WTC11 (cell line): ENCODE measurements at regions not wholly inside any gene's neighbourhood (a gene's known extent, or its start where the extent isn't known, plus 50 kb on each side); places are given as distances from the start of the nearest gene placed in this dataset.

Experiments
- ATAC-seq: fragments of 200-7000 bp; cut with Tn5 transposase; 2 replicates; pipeline ENCODE4 v1.10.0; 2021; ENCODE audit warnings: mild to moderate bottlenecking, moderate library complexity
- CTCF ChIA-PET: fragments of 300-600 bp; sonication (Branson Sonifier 250); formaldehyde crosslinking; loops from one replicate; lab custom pipeline; 2021; ENCODE audit warnings: antibody characterized with exemption; lab: Charles Lee
- POLR2A ChIA-PET: fragments of 350-600 bp; sonication (Branson Sonifier 250); formaldehyde crosslinking; loops from one replicate; lab custom pipeline; 2021; ENCODE audit warnings: antibody characterized with exemption; lab: Charles Lee
- DNase-seq: peaks from one replicate; pipeline ENCODE4 v3.0.0; 2021; ENCODE audit warnings: low spot score
- H3K27ac Mint-ChIP-seq: 2 replicates; pipeline ENCODE4 v1.8.0; 2021; ENCODE audit warnings: mixed read lengths
- H3K27me3 Mint-ChIP-seq: 2 replicates; pipeline ENCODE4 v1.8.0; 2021; ENCODE audit warnings: low read depth, mild to moderate bottlenecking, moderate library complexity, mixed read lengths
- H3K36me3 Mint-ChIP-seq: 2 replicates; pipeline ENCODE4 v1.8.0; 2021; ENCODE audit warnings: mixed read lengths
- H3K4me1 Mint-ChIP-seq: 2 replicates; pipeline ENCODE4 v1.8.0; 2022; ENCODE audit warnings: mixed read lengths
- H3K4me3 Mint-ChIP-seq: 2 replicates; pipeline ENCODE4 v1.8.0; 2021; ENCODE audit warnings: mild to moderate bottlenecking, moderate library complexity, mixed read lengths
- H3K9me3 Mint-ChIP-seq: 2 replicates; pipeline ENCODE4 v1.8.0; 2021; ENCODE audit warnings: mixed read lengths
- ATF2 ChIP-seq: sonication (generic); formaldehyde crosslinking; IDR thresholded peaks from 2 replicates; pipeline ENCODE4 v1.8.1; 2022; ENCODE audit warnings: low read depth, missing genetic modification reagents, borderline replicate concordance
- CREB1 ChIP-seq: sonication (generic); formaldehyde crosslinking; IDR thresholded peaks from 2 replicates; pipeline ENCODE4 v1.8.0; 2023; ENCODE audit warnings: mild to moderate bottlenecking, missing genetic modification reagents
- E2F1 ChIP-seq: sonication (generic); formaldehyde crosslinking; IDR thresholded peaks from 2 replicates; pipeline ENCODE4 v1.8.0; 2022; ENCODE audit warnings: mild to moderate bottlenecking, missing genetic modification reagents
- E2F5 ChIP-seq: sonication (generic); formaldehyde crosslinking; IDR thresholded peaks from 2 replicates; pipeline ENCODE4 v1.8.1; 2022; ENCODE audit warnings: mild to moderate bottlenecking, moderate library complexity, missing genetic modification reagents
- EMX1 ChIP-seq: fragments of 250-450 bp; sonication (Bioruptor Pico); IDR thresholded peaks from 2 replicates; pipeline ENCODE4 v1.8.0; 2021; ENCODE audit warnings: mild to moderate bottlenecking
- FOXJ3 ChIP-seq: sonication (generic); formaldehyde crosslinking; IDR thresholded peaks from 2 replicates; pipeline ENCODE4 v1.9.0; 2021; ENCODE audit warnings: missing genetic modification reagents, mild to moderate bottlenecking, borderline replicate concordance
- GRHL2 ChIP-seq: fragments of 250-450 bp; sonication (Bioruptor Pico); IDR thresholded peaks from 2 replicates; pipeline ENCODE4 v1.8.0; 2022; ENCODE audit warnings: mild to moderate bottlenecking, moderate library complexity; ENCODE audit not compliant: insufficient replicate concordance, severe bottlenecking
- GTF2I ChIP-seq: fragments of 250-450 bp; sonication (Bioruptor Pico); conservative IDR thresholded peaks from 2 replicates; pipeline ENCODE4 v1.4.0; 2021; ENCODE audit warnings: mild to moderate bottlenecking
- HMGA2 ChIP-seq: fragments of 250-450 bp; sonication (Bioruptor Pico); IDR thresholded peaks from 2 replicates; pipeline ENCODE4 v1.4.0; 2021; ENCODE audit warnings: mild to moderate bottlenecking, moderate library complexity
- KAT7 ChIP-seq: sonication (generic); formaldehyde crosslinking; IDR thresholded peaks from 2 replicates; pipeline ENCODE4 v1.8.1; 2023; ENCODE audit warnings: missing genetic modification reagents, mild to moderate bottlenecking, borderline replicate concordance
- NFE2L1 ChIP-seq: sonication (generic); formaldehyde crosslinking; IDR thresholded peaks from 2 replicates; pipeline ENCODE4 v1.8.1; 2023; ENCODE audit warnings: missing genetic modification reagents
- NR1H2 ChIP-seq: sonication (generic); formaldehyde crosslinking; IDR thresholded peaks from 2 replicates; pipeline ENCODE4 v1.9.0; 2021; ENCODE audit warnings: mild to moderate bottlenecking, moderate library complexity, missing genetic modification reagents
- TCF7 ChIP-seq: sonication (generic); formaldehyde crosslinking; IDR thresholded peaks from 2 replicates; pipeline ENCODE4 v1.8.0; 2022; ENCODE audit warnings: mild to moderate bottlenecking, low read depth, missing genetic modification reagents, moderate library complexity
- TEAD1 ChIP-seq: sonication (generic); formaldehyde crosslinking; IDR thresholded peaks from 2 replicates; pipeline ENCODE4 v1.8.0; 2022; ENCODE audit warnings: mild to moderate bottlenecking, missing genetic modification reagents
- ZNF219 ChIP-seq: sonication (generic); formaldehyde crosslinking; IDR thresholded peaks from 2 replicates; pipeline ENCODE4 v1.8.0; 2023; ENCODE audit warnings: missing genetic modification reagents, mild to moderate bottlenecking, borderline replicate concordance
- ZNF423 ChIP-seq: fragments of 250-450 bp; sonication (Bioruptor Pico); IDR thresholded peaks from 2 replicates; pipeline ENCODE4 v2.1.2; 2022; ENCODE audit warnings: mild to moderate bottlenecking, moderate library complexity
- ZNF532 ChIP-seq: fragments of 250-450 bp; sonication (Bioruptor Pico); IDR thresholded peaks from 2 replicates; pipeline ENCODE4 v1.9.0; 2021; ENCODE audit warnings: mild to moderate bottlenecking, borderline replicate concordance
- TF ChIP-seq, protein P1 (sequence below): sonication (generic); formaldehyde crosslinking; conservative IDR thresholded peaks from 2 replicates; pipeline ENCODE4 v1.8.1; 2023; ENCODE audit warnings: mild to moderate bottlenecking, low read depth, missing genetic modification reagents, moderate library complexity
- TF ChIP-seq, protein P2 (sequence below): sonication (generic); formaldehyde crosslinking; IDR thresholded peaks from 2 replicates; pipeline ENCODE4 v1.8.0; 2023; ENCODE audit warnings: missing genetic modification reagents, mild to moderate bottlenecking, borderline replicate concordance
- TF ChIP-seq, protein P3 (sequence below): sonication (generic); formaldehyde crosslinking; IDR thresholded peaks from 2 replicates; pipeline ENCODE4 v1.8.1; 2022; ENCODE audit warnings: low read depth, mild to moderate bottlenecking, moderate library complexity, missing genetic modification reagents, borderline replicate concordance

DNA sequence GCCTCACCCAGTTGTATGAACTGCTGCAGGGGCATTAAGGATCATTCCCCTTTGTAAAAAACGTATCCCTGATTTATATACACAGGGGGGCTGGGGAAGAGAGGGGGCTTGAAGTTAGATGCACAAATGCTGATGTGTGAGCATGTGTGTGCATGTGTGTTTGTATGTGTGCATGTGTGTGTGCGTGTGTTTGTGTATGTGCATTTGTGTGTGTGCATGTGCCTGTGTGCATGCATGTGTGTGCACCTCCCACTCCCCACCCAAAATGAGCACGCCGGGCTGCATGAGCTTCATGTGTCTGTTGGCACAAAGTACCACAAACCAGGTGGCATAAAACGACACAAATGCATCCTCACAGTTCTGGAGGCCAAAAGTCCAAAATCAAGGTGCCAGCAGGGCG lies 1315.2 kb downstream of the TBC1D22A start (continued):
- TF ChIP-seq NR1H2 (no peak), EMX1 (no peak), ZNF532 (no peak), NFE2L1 (CRISPR knock-in tag) (no peak), TCF7 (CRISPR knock-in tag) (no peak), TEAD1 (CRISPR knock-in tag) (no peak)
- TF ChIP-seq, protein P1, sequence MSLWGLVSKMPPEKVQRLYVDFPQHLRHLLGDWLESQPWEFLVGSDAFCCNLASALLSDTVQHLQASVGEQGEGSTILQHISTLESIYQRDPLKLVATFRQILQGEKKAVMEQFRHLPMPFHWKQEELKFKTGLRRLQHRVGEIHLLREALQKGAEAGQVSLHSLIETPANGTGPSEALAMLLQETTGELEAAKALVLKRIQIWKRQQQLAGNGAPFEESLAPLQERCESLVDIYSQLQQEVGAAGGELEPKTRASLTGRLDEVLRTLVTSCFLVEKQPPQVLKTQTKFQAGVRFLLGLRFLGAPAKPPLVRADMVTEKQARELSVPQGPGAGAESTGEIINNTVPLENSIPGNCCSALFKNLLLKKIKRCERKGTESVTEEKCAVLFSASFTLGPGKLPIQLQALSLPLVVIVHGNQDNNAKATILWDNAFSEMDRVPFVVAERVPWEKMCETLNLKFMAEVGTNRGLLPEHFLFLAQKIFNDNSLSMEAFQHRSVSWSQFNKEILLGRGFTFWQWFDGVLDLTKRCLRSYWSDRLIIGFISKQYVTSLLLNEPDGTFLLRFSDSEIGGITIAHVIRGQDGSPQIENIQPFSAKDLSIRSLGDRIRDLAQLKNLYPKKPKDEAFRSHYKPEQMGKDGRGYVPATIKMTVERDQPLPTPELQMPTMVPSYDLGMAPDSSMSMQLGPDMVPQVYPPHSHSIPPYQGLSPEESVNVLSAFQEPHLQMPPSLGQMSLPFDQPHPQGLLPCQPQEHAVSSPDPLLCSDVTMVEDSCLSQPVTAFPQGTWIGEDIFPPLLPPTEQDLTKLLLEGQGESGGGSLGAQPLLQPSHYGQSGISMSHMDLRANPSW (CRISPR knock-in tag): no peak
- TF ChIP-seq, protein P2, sequence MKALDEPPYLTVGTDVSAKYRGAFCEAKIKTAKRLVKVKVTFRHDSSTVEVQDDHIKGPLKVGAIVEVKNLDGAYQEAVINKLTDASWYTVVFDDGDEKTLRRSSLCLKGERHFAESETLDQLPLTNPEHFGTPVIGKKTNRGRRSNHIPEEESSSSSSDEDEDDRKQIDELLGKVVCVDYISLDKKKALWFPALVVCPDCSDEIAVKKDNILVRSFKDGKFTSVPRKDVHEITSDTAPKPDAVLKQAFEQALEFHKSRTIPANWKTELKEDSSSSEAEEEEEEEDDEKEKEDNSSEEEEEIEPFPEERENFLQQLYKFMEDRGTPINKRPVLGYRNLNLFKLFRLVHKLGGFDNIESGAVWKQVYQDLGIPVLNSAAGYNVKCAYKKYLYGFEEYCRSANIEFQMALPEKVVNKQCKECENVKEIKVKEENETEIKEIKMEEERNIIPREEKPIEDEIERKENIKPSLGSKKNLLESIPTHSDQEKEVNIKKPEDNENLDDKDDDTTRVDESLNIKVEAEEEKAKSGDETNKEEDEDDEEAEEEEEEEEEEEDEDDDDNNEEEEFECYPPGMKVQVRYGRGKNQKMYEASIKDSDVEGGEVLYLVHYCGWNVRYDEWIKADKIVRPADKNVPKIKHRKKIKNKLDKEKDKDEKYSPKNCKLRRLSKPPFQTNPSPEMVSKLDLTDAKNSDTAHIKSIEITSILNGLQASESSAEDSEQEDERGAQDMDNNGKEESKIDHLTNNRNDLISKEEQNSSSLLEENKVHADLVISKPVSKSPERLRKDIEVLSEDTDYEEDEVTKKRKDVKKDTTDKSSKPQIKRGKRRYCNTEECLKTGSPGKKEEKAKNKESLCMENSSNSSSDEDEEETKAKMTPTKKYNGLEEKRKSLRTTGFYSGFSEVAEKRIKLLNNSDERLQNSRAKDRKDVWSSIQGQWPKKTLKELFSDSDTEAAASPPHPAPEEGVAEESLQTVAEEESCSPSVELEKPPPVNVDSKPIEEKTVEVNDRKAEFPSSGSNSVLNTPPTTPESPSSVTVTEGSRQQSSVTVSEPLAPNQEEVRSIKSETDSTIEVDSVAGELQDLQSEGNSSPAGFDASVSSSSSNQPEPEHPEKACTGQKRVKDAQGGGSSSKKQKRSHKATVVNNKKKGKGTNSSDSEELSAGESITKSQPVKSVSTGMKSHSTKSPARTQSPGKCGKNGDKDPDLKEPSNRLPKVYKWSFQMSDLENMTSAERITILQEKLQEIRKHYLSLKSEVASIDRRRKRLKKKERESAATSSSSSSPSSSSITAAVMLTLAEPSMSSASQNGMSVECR (CRISPR knock-in tag): no peak
- TF ChIP-seq, protein P3, sequence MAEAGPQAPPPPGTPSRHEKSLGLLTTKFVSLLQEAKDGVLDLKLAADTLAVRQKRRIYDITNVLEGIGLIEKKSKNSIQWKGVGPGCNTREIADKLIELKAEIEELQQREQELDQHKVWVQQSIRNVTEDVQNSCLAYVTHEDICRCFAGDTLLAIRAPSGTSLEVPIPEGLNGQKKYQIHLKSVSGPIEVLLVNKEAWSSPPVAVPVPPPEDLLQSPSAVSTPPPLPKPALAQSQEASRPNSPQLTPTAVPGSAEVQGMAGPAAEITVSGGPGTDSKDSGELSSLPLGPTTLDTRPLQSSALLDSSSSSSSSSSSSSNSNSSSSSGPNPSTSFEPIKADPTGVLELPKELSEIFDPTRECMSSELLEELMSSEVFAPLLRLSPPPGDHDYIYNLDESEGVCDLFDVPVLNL: no peak

GRCh38 chr22:48076008-48076407 lies 1313.6 kb downstream of the TBC1D22A start:
- Mint-ChIP-seq H3K27me3 (peaks cover 21% of the 10 kb centered on the region), H3K4me1 (peaks cover 33% of the 10 kb centered on the region), H3K27ac (no peak overlapping the region), H3K4me3 (no peak overlapping the region), H3K9me3 (peaks cover 27% of the 10 kb centered on the region), H3K36me3 (peaks cover 19% of the 10 kb centered on the region)
- DNase-seq (no peak), ATAC-seq (no peak)
- ChIA-PET POLR2A (no interaction called here), CTCF (no interaction called here)
- TF ChIP-seq ZNF219 (CRISPR knock-in tag) (no peak), GTF2I (CRISPR knock-in tag) (no peak), TCF7 (CRISPR knock-in tag) (no peak), TEAD1 (CRISPR knock-in tag) (no peak), KAT7 (CRISPR knock-in tag) (no peak), ZNF423 (no peak), E2F1 (CRISPR knock-in tag) (no peak), FOXJ3 (CRISPR knock-in tag) (no peak), GRHL2 (CRISPR knock-in tag) (no peak), HMGA2 (CRISPR knock-in tag) (no peak), ATF2 (CRISPR knock-in tag) (no peak), E2F5 (CRISPR knock-in tag) (no peak), CREB1 (CRISPR knock-in tag) (no peak)
